GM21717 (cell line): ENCODE measurements at regions not wholly inside any gene's neighbourhood (a gene's known extent, or its start where the extent isn't known, plus 50 kb on each side); places are given as distances from the start of the nearest gene placed in this dataset.
"Not testable (repeated sequence)": the region's sequence is repeated elsewhere in the genome, so short reads cannot be mapped to it uniquely, and the experiment has no call there.

Experiments used
- ATAC-seq: cut with Tn5 transposase; IDR thresholded peaks from one replicate; pipeline ENCODE4 v1.9.1; 2021; ENCODE audit warnings: mild to moderate bottlenecking, moderate library complexity; ENCODE audit not compliant: unreplicated experiment

- ATAC-seq: no peak
These were observed 58.0 kb upstream of the EFCAB3 start for GRCh38 chr17:62322313-62322712.

- ATAC-seq: no peak
These were observed 58.9 kb upstream of the EFCAB3 start for GRCh38 chr17:62321451-62321850.

GRCh38 chr17:62319846-62320245 lies 60.5 kb upstream of the EFCAB3 start:
- no peak for ATAC-seq

- no peak for ATAC-seq
These were observed 71.0 kb upstream of the EFCAB3 start for GRCh38 chr17:62309396-62309795.

GRCh38 chr17:62307196-62307595 lies 73.2 kb upstream of the EFCAB3 start:
- no peak for ATAC-seq

- no peak for ATAC-seq
These were observed 76.9 kb upstream of the EFCAB3 start for GRCh38 chr17:62303476-62303875.

GRCh38 chr17:62300697-62301096 lies 79.7 kb upstream of the EFCAB3 start:
- no peak for ATAC-seq

GRCh38 chr17:62275290-62275689 lies 105.1 kb upstream of the EFCAB3 start:
- not testable (repeated sequence) for ATAC-seq

GRCh38 chr17:62268361-62268760 lies 112.0 kb upstream of the EFCAB3 start:
- ATAC-seq: not testable (repeated sequence)

GRCh38 chr17:62264974-62265373 lies 115.4 kb upstream of the EFCAB3 start:
- not testable (repeated sequence) for ATAC-seq

GRCh38 chr17:62255791-62256190 lies 124.6 kb upstream of the EFCAB3 start:
- ATAC-seq: not testable (repeated sequence)

- ATAC-seq: not testable (repeated sequence)
These were observed 138.3 kb upstream of the EFCAB3 start for GRCh38 chr17:62242076-62242475.

- ATAC-seq: not testable (repeated sequence)
These were observed 140.8 kb upstream of the EFCAB3 start for GRCh38 chr17:62239569-62239968.

GRCh38 chr17:62238551-62239338 lies 141.6 kb upstream of the EFCAB3 start:
- ATAC-seq: not testable (repeated sequence)

- not testable (repeated sequence) for ATAC-seq
These were observed 146.4 kb upstream of the EFCAB3 start for GRCh38 chr17:62233822-62234481.

GRCh38 chr17:62231293-62231692 lies 149.1 kb upstream of the EFCAB3 start:
- not testable (repeated sequence) for ATAC-seq

- ATAC-seq: not testable (repeated sequence)
These were observed 153.6 kb upstream of the EFCAB3 start for GRCh38 chr17:62226610-62227240.

- ATAC-seq: not testable (repeated sequence)
These were observed 156.8 kb upstream of the EFCAB3 start for GRCh38 chr17:62223585-62223984.

GRCh38 chr17:62219221-62219899 lies 154.3 kb upstream of the MED13 start:
- ATAC-seq: no peak

GRCh38 chr17:62216847-62217246 lies 151.8 kb upstream of the MED13 start:
- ATAC-seq: no peak

- ATAC-seq: not testable (repeated sequence)
These were observed 150.8 kb upstream of the MED13 start for GRCh38 chr17:62215891-62216290.
